Activated CD8-positive, alpha-beta memory T cell treated with anti-CD3 and anti-CD28 coated beads, Interleukin-2, amount 10 ng/mL, durations not matched to agents 7 days and 5 days (primary cell): ENCODE measurements at regions not wholly inside any gene's neighbourhood (a gene's known extent, or its start where the extent isn't known, plus 50 kb on each side); places are given as distances from the start of the nearest gene placed in this dataset.

Experiments
- ATAC-seq: fragments of 150-1000 bp; cut with Tn5 transposase; one replicate; pipeline ENCODE4 v1.10.0; 2021; ENCODE audit warnings: moderate library complexity
- CTCF ChIA-PET: fragments of 350-600 bp; sonication (Branson Sonifier 250); formaldehyde crosslinking; loops from one replicate; lab custom pipeline; 2021; ENCODE audit warnings: antibody characterized with exemption; lab: Charles Lee
- DNase-seq: peaks from one replicate; pipeline ENCODE4 v3.0.0-alpha.2; 2020
- H3K27ac Mint-ChIP-seq: one replicate; pipeline ENCODE4 v1.8.0; 2021; ENCODE audit warnings: mild to moderate bottlenecking, mixed read lengths
- H3K27me3 Mint-ChIP-seq: one replicate; pipeline ENCODE4 v1.8.0; 2021; ENCODE audit warnings: mixed read lengths
- H3K36me3 Mint-ChIP-seq: one replicate; pipeline ENCODE4 v1.8.0; 2021; ENCODE audit warnings: mild to moderate bottlenecking, mixed read lengths
- H3K4me1 Mint-ChIP-seq: one replicate; pipeline ENCODE4 v1.8.0; 2021; ENCODE audit warnings: mixed read lengths
- H3K4me3 Mint-ChIP-seq: one replicate; pipeline ENCODE4 v1.8.0; 2021; ENCODE audit warnings: mild to moderate bottlenecking, moderate library complexity, mixed read lengths
- H3K9me3 Mint-ChIP-seq: one replicate; pipeline ENCODE4 v1.8.0; 2022; ENCODE audit warnings: low read depth, mixed read lengths

GRCh38 chr13:82364525-82364924 lies 1517.7 kb downstream of the SLITRK1 start:
- DNase-seq (no peak), ATAC-seq (no peak)
- H3K4me3 Mint-ChIP-seq: no peak overlapping the region
- H3K27ac Mint-ChIP-seq: no peak overlapping the region
- no peaks in the 10 kb centered on the region for H3K9me3 Mint-ChIP-seq
- CTCF ChIA-PET: no interaction called here
- no peaks in the 10 kb centered on the region for H3K4me1 Mint-ChIP-seq
- H3K36me3 Mint-ChIP-seq: no peaks in the 10 kb centered on the region
- H3K27me3 Mint-ChIP-seq: no peaks in the 10 kb centered on the region

GRCh38 chr13:82358284-82358683 lies 1524.0 kb downstream of the SLITRK1 start:
- Mint-ChIP-seq H3K27ac (no peak overlapping the region), H3K27me3 (no peaks in the 10 kb centered on the region), H3K4me1 (no peaks in the 10 kb centered on the region), H3K36me3 (no peaks in the 10 kb centered on the region), H3K4me3 (no peak overlapping the region), H3K9me3 (no peaks in the 10 kb centered on the region)
- no peak for DNase-seq
- CTCF ChIA-PET: no interaction called here
- no peak for ATAC-seq

GRCh38 chr13:82356667-82357410 lies 1525.4 kb downstream of the SLITRK1 start:
- Mint-ChIP-seq H3K36me3 (no peaks in the 10 kb centered on the region), H3K9me3 (no peaks in the 10 kb centered on the region), H3K4me1 (no peaks in the 10 kb centered on the region), H3K27ac (no peak overlapping the region), H3K4me3 (no peak overlapping the region), H3K27me3 (no peaks in the 10 kb centered on the region)
- DNase-seq (no peak), ATAC-seq (no peak)
- CTCF ChIA-PET: no interaction called here

- Mint-ChIP-seq H3K36me3 (no peaks in the 10 kb centered on the region), H3K27ac (no peak overlapping the region), H3K4me1 (no peaks in the 10 kb centered on the region), H3K27me3 (no peaks in the 10 kb centered on the region), H3K9me3 (no peaks in the 10 kb centered on the region), H3K4me3 (no peak overlapping the region)
- CTCF ChIA-PET: no interaction called here
- DNase-seq (no peak), ATAC-seq (no peak)
Measured at GRCh38 chr13:82344867-82345266, 1537.4 kb downstream of the SLITRK1 start.

- no peaks in the 10 kb centered on the region for H3K4me1 Mint-ChIP-seq
- no peaks in the 10 kb centered on the region for H3K36me3 Mint-ChIP-seq
- H3K27me3 Mint-ChIP-seq: no peaks in the 10 kb centered on the region
- CTCF ChIA-PET: no interaction called here
- H3K4me3 Mint-ChIP-seq: no peak overlapping the region
- DNase-seq (no peak), ATAC-seq (no peak)
- H3K27ac Mint-ChIP-seq: no peak overlapping the region
- H3K9me3 Mint-ChIP-seq: no peaks in the 10 kb centered on the region
Measured at GRCh38 chr13:82341116-82341515, 1541.2 kb downstream of the SLITRK1 start.

- Mint-ChIP-seq H3K27ac (no peak overlapping the region), H3K4me1 (no peaks in the 10 kb centered on the region), H3K27me3 (no peaks in the 10 kb centered on the region), H3K9me3 (peaks cover 4% of the 10 kb centered on the region), H3K4me3 (no peak overlapping the region), H3K36me3 (no peaks in the 10 kb centered on the region)
- ATAC-seq (no peak), DNase-seq (no peak)
- CTCF ChIA-PET: no interaction called here
Measured at GRCh38 chr13:82330499-82330898, 1551.8 kb downstream of the SLITRK1 start.

- H3K36me3 Mint-ChIP-seq: no peaks in the 10 kb centered on the region
- H3K4me3 Mint-ChIP-seq: no peak overlapping the region
- H3K4me1 Mint-ChIP-seq: no peaks in the 10 kb centered on the region
- H3K27me3 Mint-ChIP-seq: no peaks in the 10 kb centered on the region
- no peak overlapping the region for H3K27ac Mint-ChIP-seq
- DNase-seq (no peak), ATAC-seq (no peak)
- CTCF ChIA-PET: no interaction called here
- peaks cover 9% of the 10 kb centered on the region for H3K9me3 Mint-ChIP-seq
Measured at GRCh38 chr13:82323101-82323500, 1559.2 kb downstream of the SLITRK1 start.

- CTCF ChIA-PET: no interaction called here
- Mint-ChIP-seq H3K36me3 (no peaks in the 10 kb centered on the region), H3K4me1 (no peaks in the 10 kb centered on the region), H3K4me3 (no peak overlapping the region), H3K27ac (no peak overlapping the region), H3K9me3 (peaks cover 8% of the 10 kb centered on the region), H3K27me3 (no peaks in the 10 kb centered on the region)
- DNase-seq (no peak), ATAC-seq (no peak)
Measured at GRCh38 chr13:82305588-82305987, 1576.7 kb downstream of the SLITRK1 start.

GRCh38 chr13:82298106-82298505 lies 1584.2 kb downstream of the SLITRK1 start:
- Mint-ChIP-seq H3K36me3 (no peaks in the 10 kb centered on the region), H3K9me3 (peaks cover 15% of the 10 kb centered on the region), H3K27me3 (no peaks in the 10 kb centered on the region), H3K4me1 (no peaks in the 10 kb centered on the region), H3K4me3 (no peak overlapping the region), H3K27ac (no peak overlapping the region)
- DNase-seq (no peak), ATAC-seq (no peak)
- CTCF ChIA-PET: no interaction called here

GRCh38 chr13:82294226-82294625 lies 1588.0 kb downstream of the SLITRK1 start:
- H3K36me3 Mint-ChIP-seq: no peaks in the 10 kb centered on the region
- DNase-seq (no peak), ATAC-seq (no peak)
- H3K27me3 Mint-ChIP-seq: no peaks in the 10 kb centered on the region
- CTCF ChIA-PET: no interaction called here
- no peaks in the 10 kb centered on the region for H3K4me1 Mint-ChIP-seq
- H3K27ac Mint-ChIP-seq: no peak overlapping the region
- H3K4me3 Mint-ChIP-seq: no peak overlapping the region
- H3K9me3 Mint-ChIP-seq: peaks cover 7% of the 10 kb centered on the region

GRCh38 chr13:82292334-82292733 lies 1589.9 kb downstream of the SLITRK1 start:
- no peak for DNase-seq
- CTCF ChIA-PET: no interaction called here
- Mint-ChIP-seq H3K9me3 (peaks cover 9% of the 10 kb centered on the region), H3K27me3 (no peaks in the 10 kb centered on the region), H3K4me3 (no peak overlapping the region), H3K4me1 (no peaks in the 10 kb centered on the region), H3K27ac (no peak overlapping the region), H3K36me3 (no peaks in the 10 kb centered on the region)
- no peak for ATAC-seq

GRCh38 chr13:82291852-82292251 lies 1590.4 kb downstream of the SLITRK1 start:
- no peaks in the 10 kb centered on the region for H3K27me3 Mint-ChIP-seq
- H3K4me1 Mint-ChIP-seq: no peaks in the 10 kb centered on the region
- CTCF ChIA-PET: no interaction called here
- H3K9me3 Mint-ChIP-seq: peaks cover 9% of the 10 kb centered on the region
- DNase-seq (no peak), ATAC-seq (no peak)
- no peaks in the 10 kb centered on the region for H3K36me3 Mint-ChIP-seq
- H3K4me3 Mint-ChIP-seq: no peak overlapping the region
- no peak overlapping the region for H3K27ac Mint-ChIP-seq

GRCh38 chr13:82275644-82276043 lies 1606.6 kb downstream of the SLITRK1 start:
- ATAC-seq (no peak), DNase-seq (no peak)
- H3K4me1 Mint-ChIP-seq: no peaks in the 10 kb centered on the region
- peaks cover 4% of the 10 kb centered on the region for H3K9me3 Mint-ChIP-seq
- H3K27ac Mint-ChIP-seq: no peak overlapping the region
- H3K27me3 Mint-ChIP-seq: no peaks in the 10 kb centered on the region
- CTCF ChIA-PET: no interaction called here
- no peak overlapping the region for H3K4me3 Mint-ChIP-seq
- H3K36me3 Mint-ChIP-seq: no peaks in the 10 kb centered on the region

GRCh38 chr13:82259284-82259683 lies 1623.0 kb downstream of the SLITRK1 start:
- Mint-ChIP-seq H3K4me3 (no peak overlapping the region), H3K9me3 (peaks cover 7% of the 10 kb centered on the region), H3K27ac (no peak overlapping the region), H3K27me3 (no peaks in the 10 kb centered on the region), H3K4me1 (no peaks in the 10 kb centered on the region), H3K36me3 (no peaks in the 10 kb centered on the region)
- DNase-seq (no peak), ATAC-seq (no peak)
- CTCF ChIA-PET: no interaction called here
